NT2/D1 (cell line): ENCODE measurements at regions not wholly inside any gene's neighbourhood (a gene's known extent, or its start where the extent isn't known, plus 50 kb on each side); places are given as distances from the start of the nearest gene placed in this dataset.

Experiments used
- DNase-seq: peaks from one replicate; pipeline ENCODE4 v3.0.0-alpha.2; 2011; ENCODE audit warnings: low read depth, low spot score
- H3K27me3 ChIP-seq: 2 replicates; pipeline ENCODE4 v1.6.0; 2011; ENCODE audit warnings: mild to moderate bottlenecking; ENCODE audit not compliant: insufficient read length, insufficient read depth
- H3K36me3 ChIP-seq: 2 replicates; pipeline ENCODE4 v1.6.1; 2011; ENCODE audit warnings: mild to moderate bottlenecking, low read length, mixed read lengths; ENCODE audit not compliant: insufficient read depth, insufficient read length
- H3K4me1 ChIP-seq: 2 replicates; pipeline ENCODE4 v1.5.1; 2011; ENCODE audit not compliant: insufficient read depth, insufficient read length
- H3K4me3 ChIP-seq: 2 replicates; pipeline ENCODE4 v1.5.1; 2011; ENCODE audit warnings: low read depth; ENCODE audit not compliant: insufficient read length
- H3K9ac ChIP-seq: 2 replicates; pipeline ENCODE4 v1.6.0; 2011; ENCODE audit warnings: low read depth; ENCODE audit not compliant: insufficient read length
- H3K9me3 ChIP-seq: 2 replicates; pipeline ENCODE4 v1.5.1; 2011; ENCODE audit warnings: mild to moderate bottlenecking, low read length; ENCODE audit not compliant: insufficient read depth
- SUZ12 ChIP-seq: IDR thresholded peaks from 2 replicates; pipeline ENCODE4 v1.6.1; 2011; ENCODE audit not compliant: insufficient read length, insufficient read depth; ENCODE audit errors: extremely low read depth
- YY1 ChIP-seq: IDR thresholded peaks from 2 replicates; pipeline ENCODE4 v1.6.1; 2011; ENCODE audit not compliant: insufficient read length, insufficient read depth
- ZNF274 ChIP-seq: IDR thresholded peaks from 2 replicates; pipeline ENCODE4 v1.6.1; 2011; ENCODE audit warnings: mild to moderate bottlenecking, low read depth, low read length

DNA sequence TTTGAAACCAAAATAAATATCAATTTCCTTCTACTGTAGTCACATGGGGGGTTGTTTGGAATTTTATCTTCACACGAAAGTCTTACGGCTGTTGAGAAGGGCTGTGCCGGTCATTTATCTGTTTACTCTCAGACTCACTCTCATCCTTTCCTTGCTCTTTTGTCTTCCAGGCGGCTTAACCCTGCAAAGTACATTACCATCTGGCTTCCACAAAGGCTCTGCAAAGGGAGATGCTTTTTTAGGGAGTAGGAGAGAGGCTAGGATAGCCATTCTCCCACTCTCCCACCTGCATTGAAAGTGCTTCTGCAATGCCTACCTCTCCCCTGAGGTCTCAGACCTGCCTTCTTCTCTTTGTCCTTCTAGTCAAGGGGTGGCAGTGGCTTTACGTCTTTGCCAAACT is 247.6 kb downstream of the MEIS1 start:
- H3K4me3 ChIP-seq = no peak overlapping the region
- H3K9ac ChIP-seq = no peak overlapping the region
- H3K4me1 ChIP-seq = no peaks in the 10 kb centered on the region
- H3K27me3 ChIP-seq = no peaks in the 10 kb centered on the region
- peak; percentile 40 for DNase-seq
- H3K36me3 ChIP-seq = no peaks in the 10 kb centered on the region
- TF ChIP-seq ZNF274 (no peak), YY1 (no peak), SUZ12 (no peak)
- H3K9me3 ChIP-seq = no peaks in the 10 kb centered on the region

DNA sequence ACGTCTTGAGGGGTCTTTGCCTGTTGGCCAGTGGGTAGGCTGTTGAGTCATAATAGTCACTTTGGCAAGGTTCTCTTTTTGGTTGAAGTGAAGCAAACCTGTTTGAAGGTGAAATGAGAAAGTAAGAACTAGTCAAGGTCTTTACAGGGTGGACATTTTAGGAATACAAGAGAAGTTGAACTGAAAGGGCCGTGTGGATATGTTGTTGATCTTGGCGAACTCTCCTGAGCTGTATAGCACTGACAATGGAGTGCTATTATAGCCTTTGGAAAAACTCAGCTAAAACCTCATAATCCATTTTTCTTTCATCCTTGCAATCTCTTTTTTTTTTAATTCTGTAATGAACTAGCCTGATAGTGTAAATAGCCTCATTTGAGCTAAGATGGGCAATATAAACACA is 248.1 kb downstream of the MEIS1 start:
- Histone ChIP-seq H3K36me3 (no peaks in the 10 kb centered on the region), H3K9ac (no peak overlapping the region), H3K9me3 (no peaks in the 10 kb centered on the region), H3K4me1 (no peaks in the 10 kb centered on the region), H3K27me3 (no peaks in the 10 kb centered on the region), H3K4me3 (no peak overlapping the region)
- no peak for DNase-seq
- no peak for TF ChIP-seq ZNF274
- no peak for TF ChIP-seq YY1
- no peak for TF ChIP-seq SUZ12

DNA sequence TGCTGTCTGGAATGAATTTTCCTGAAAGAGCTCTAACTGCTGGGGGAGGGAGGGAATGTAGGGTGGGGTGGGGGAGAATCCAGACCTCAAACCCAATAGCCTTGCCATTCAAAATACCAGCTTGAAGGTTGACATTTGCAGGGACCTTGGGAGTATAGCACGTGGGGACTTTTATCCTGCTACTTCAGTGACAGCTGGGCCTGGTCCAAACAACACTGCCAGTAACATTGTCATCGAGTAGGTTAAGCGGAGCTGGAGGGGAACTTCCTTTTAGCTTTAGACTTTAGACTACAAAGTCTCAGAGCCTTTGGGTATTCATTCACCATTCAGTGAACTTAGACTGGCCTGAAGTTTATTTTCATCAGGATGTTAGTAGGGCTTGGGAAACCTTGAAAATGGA is 248.7 kb downstream of the MEIS1 start:
- Histone ChIP-seq H3K4me1 (no peaks in the 10 kb centered on the region), H3K9me3 (no peaks in the 10 kb centered on the region), H3K36me3 (no peaks in the 10 kb centered on the region), H3K27me3 (no peaks in the 10 kb centered on the region), H3K4me3 (no peak overlapping the region), H3K9ac (no peak overlapping the region)
- TF ChIP-seq YY1 (no peak), ZNF274 (no peak), SUZ12 (no peak)
- DNase-seq = no peak

DNA sequence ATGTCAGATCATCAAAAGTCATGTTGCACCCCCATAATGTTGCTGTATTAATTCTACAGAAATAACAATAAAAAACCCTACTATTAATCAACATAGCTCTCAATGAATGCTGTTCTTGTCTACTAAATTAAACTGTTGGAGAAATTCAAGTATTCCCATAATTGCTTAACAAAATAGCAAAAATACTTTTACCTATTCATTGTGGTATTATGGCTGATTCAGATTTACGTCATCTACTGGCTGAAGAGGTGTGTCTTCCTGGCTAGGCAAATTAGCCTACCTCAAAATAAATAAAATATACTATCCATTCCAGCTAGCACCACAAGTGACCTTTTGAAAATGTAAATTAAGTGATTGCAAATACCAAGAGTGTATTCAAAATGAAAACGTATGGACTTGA is 249.4 kb downstream of the MEIS1 start:
- no peak overlapping the region for H3K9ac ChIP-seq
- no peaks in the 10 kb centered on the region for H3K36me3 ChIP-seq
- H3K4me1 ChIP-seq = no peaks in the 10 kb centered on the region
- no peak for DNase-seq
- H3K9me3 ChIP-seq = no peaks in the 10 kb centered on the region
- TF ChIP-seq YY1 = no peak
- no peak for TF ChIP-seq SUZ12
- TF ChIP-seq ZNF274 = no peak
- no peak overlapping the region for H3K4me3 ChIP-seq
- no peaks in the 10 kb centered on the region for H3K27me3 ChIP-seq

DNA sequence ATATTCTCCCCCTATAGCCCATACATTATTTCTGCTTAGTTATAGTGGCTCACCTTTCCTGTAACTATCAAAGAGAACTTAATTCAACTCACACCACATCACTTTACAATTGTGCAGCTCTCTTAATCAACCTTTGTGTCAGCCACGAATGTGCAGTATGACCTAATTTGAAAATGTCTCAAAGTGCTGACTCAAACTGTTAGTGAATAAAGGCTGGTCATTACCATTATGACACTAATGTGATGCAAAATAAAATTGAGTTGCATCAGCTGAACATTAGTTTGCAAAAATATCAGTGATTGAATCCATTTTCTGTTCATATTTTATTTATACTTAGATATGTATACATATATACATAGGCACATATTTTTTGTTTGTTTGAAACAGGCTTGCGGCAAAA is 251.8 kb downstream of the MEIS1 start:
- TF ChIP-seq ZNF274 (no peak), SUZ12 (no peak), YY1 (no peak)
- DNase-seq = no peak
- Histone ChIP-seq H3K4me3 (no peak overlapping the region), H3K9me3 (no peaks in the 10 kb centered on the region), H3K27me3 (no peaks in the 10 kb centered on the region), H3K9ac (no peak overlapping the region), H3K36me3 (no peaks in the 10 kb centered on the region), H3K4me1 (no peaks in the 10 kb centered on the region)

DNA sequence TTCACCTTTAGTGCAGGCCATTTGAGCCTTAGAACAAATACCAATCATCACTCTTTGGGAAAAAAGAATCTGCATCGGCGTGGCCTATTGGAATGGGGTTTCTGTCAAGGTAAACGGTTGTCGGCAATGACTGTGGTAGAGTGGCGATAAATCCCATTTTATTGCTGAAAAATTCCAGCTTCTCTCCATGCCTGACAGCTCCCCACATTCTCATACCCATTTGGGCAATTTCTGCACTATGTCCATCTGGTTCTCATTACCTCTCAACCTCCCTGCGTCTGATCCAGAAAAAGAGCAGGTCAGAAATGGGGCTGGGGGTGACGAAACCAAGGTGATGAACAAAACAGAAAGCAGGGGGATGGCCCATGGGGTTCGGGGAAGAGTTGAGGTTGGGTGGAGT is 254.0 kb downstream of the MEIS1 start:
- Histone ChIP-seq H3K9ac (no peak overlapping the region), H3K9me3 (no peaks in the 10 kb centered on the region), H3K27me3 (no peaks in the 10 kb centered on the region), H3K4me3 (no peak overlapping the region), H3K4me1 (no peaks in the 10 kb centered on the region), H3K36me3 (no peaks in the 10 kb centered on the region)
- DNase-seq = no peak
- TF ChIP-seq ZNF274 (no peak), SUZ12 (no peak), YY1 (no peak)

DNA sequence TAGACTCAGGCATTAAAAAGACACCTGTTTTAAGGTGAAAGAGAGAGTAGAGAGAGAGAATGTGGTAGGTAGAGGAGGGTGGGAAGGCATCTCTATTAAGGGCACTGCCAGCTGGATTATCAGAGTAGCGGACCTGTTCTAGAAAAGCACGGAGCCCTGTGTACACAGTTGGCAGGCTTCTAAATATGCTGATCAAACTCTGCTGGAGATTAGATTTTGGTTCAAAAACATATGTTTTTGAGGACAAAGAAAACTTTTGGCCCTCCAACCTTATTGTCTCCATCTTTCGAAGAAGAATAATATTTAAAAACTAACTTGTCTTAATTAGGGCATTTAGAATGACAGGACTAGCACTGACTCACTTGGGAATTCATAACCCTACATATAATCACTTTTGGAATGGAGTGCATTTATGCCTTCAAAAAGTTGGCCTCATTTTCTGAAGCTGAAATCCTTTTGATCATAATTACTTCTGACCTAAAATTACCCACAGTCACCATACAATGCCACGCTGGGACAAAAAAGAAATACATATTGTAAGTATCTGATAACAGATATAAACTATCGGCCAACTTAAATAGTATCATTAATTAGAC is 254.6 kb downstream of the MEIS1 start:
- DNase-seq = no peak
- no peak overlapping the region for H3K4me3 ChIP-seq
- H3K4me1 ChIP-seq = no peaks in the 10 kb centered on the region
- no peaks in the 10 kb centered on the region for H3K36me3 ChIP-seq
- no peaks in the 10 kb centered on the region for H3K9me3 ChIP-seq
- TF ChIP-seq YY1 (no peak), SUZ12 (no peak), ZNF274 (no peak)
- H3K27me3 ChIP-seq = no peaks in the 10 kb centered on the region
- H3K9ac ChIP-seq = no peak overlapping the region
